Adrenal gland (tissue), 5 donors: ENCODE measurements at regions not wholly inside any gene's neighbourhood (a gene's known extent, or its start where the extent isn't known, plus 50 kb on each side); places are given as distances from the start of the nearest gene placed in this dataset.

Source experiments
- POLR2A ChIP-seq, 2 donors: fragments of 450-650 bp; IDR thresholded peaks; one replicate each; pipeline ENCODE4 v1.6.1; 2017; ENCODE audit warnings: antibody characterized with exemption in 2 of 2, mild to moderate bottlenecking in 2 of 2, moderate library complexity in 1 of 2
- TF ChIP-seq, protein P1 (sequence below), 6 experiments: fragments of 450-650 bp in 4 of 6; fragments of 200-600 bp in 2 of 6; sonication (generic) in 1 of 6; IDR thresholded peaks; 1 replicate in 5 of 6; 2 replicates in 1 of 6; pipeline versions ENCODE4 v1.5.1 to v1.8.0; 2016 to 2021; ENCODE audit warnings: antibody characterized with exemption in 6 of 6, mild to moderate bottlenecking in 2 of 6, moderate library complexity in 1 of 6
- donor health status: DM: no; HTN: no; CAD: no.

DNA sequence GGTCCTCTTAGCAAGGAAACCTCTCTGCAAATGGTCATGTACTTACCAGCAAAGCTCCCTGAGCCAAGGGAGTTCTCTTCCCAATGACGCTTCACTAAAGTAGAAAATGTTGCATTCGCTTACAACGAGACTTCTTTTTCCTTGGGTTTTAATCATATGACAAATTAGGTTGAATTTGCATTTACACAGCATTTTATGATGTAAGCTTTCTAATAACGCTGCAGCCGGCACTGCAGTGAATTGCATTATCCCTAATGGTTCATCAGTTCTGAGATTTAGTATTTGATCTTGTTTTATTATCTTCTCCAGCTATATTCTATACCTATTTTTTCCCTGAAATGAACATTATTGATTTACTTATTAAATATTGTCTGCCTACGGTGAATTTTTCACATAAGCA, 339.3 kb upstream of the PFKP start:
- TF ChIP-seq, protein P1, sequence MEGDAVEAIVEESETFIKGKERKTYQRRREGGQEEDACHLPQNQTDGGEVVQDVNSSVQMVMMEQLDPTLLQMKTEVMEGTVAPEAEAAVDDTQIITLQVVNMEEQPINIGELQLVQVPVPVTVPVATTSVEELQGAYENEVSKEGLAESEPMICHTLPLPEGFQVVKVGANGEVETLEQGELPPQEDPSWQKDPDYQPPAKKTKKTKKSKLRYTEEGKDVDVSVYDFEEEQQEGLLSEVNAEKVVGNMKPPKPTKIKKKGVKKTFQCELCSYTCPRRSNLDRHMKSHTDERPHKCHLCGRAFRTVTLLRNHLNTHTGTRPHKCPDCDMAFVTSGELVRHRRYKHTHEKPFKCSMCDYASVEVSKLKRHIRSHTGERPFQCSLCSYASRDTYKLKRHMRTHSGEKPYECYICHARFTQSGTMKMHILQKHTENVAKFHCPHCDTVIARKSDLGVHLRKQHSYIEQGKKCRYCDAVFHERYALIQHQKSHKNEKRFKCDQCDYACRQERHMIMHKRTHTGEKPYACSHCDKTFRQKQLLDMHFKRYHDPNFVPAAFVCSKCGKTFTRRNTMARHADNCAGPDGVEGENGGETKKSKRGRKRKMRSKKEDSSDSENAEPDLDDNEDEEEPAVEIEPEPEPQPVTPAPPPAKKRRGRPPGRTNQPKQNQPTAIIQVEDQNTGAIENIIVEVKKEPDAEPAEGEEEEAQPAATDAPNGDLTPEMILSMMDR (IDR thresholded peaks at IDR 0.05), result no peak
- TF ChIP-seq POLR2A (IDR thresholded peaks at IDR 0.05), result no peak
